ENCODE measurements at regions not wholly inside any gene's neighbourhood (a gene's known extent, or its start where the extent isn't known, plus 50 kb on each side); places are given as distances from the start of the nearest gene placed in this dataset.

DNA sequence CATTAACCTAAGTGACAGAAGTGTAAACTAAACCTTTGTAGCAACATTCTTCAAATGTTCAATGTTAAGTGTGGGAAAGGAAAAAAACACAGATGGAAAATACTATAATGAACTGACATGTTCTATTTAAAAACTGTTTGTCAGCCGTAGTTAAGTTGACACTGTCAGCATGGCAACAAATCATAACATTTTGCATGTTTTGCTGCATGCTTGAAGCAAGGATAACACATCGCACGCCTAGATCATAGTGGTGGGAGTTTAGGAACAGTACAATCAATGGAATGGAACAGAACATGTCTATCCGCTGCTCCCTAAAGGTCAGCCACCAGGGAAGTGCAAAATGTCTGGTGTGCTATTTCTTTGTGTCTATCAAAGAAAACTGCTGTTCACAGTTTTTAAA lies 62.5 kb upstream of the ESRRG start:
- Histone ChIP-seq H3K4me1 (ENCODE audit: insufficient read depth, low read length, poor library complexity, severe bottlenecking) (no peaks in the 10 kb centered on the region), H3K4me2 (ENCODE audit: low read depth, low read length, poor library complexity, severe bottlenecking) (no peak overlapping the region), H3K79me2 (ENCODE audit: insufficient read depth, low read length) (no peaks in the 10 kb centered on the region), H4K20me1 (ENCODE audit: insufficient read depth, low read length, poor library complexity, severe bottlenecking) (no peaks in the 10 kb centered on the region), H2AFZ (ENCODE audit: low read length) (no peak overlapping the region), H3K9ac (ENCODE audit: low read depth, low read length, poor library complexity, severe bottlenecking) (no peak overlapping the region), H3K27me3 (ENCODE audit: insufficient read depth, low read length, poor library complexity, severe bottlenecking) (no peaks in the 10 kb centered on the region), H3K4me3 (ENCODE audit: low read length, poor library complexity, severe bottlenecking) (no peak overlapping the region), H3K36me3 (ENCODE audit: insufficient read depth, low read length) (no peaks in the 10 kb centered on the region), H3K9me2 (replicated peaks; ENCODE audit: low read depth, low read length) (no peaks in the 10 kb centered on the region), H3F3A (ENCODE audit: low read depth) (no peaks in the 10 kb centered on the region), H3K9me3 (ENCODE audit: insufficient read depth, low read depth, low read length) (no peaks in the 10 kb centered on the region)
- TF ChIP-seq, protein P1, sequence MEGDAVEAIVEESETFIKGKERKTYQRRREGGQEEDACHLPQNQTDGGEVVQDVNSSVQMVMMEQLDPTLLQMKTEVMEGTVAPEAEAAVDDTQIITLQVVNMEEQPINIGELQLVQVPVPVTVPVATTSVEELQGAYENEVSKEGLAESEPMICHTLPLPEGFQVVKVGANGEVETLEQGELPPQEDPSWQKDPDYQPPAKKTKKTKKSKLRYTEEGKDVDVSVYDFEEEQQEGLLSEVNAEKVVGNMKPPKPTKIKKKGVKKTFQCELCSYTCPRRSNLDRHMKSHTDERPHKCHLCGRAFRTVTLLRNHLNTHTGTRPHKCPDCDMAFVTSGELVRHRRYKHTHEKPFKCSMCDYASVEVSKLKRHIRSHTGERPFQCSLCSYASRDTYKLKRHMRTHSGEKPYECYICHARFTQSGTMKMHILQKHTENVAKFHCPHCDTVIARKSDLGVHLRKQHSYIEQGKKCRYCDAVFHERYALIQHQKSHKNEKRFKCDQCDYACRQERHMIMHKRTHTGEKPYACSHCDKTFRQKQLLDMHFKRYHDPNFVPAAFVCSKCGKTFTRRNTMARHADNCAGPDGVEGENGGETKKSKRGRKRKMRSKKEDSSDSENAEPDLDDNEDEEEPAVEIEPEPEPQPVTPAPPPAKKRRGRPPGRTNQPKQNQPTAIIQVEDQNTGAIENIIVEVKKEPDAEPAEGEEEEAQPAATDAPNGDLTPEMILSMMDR (conservative IDR thresholded peaks at IDR 0.05; ENCODE audit: low read length) = no peak
- TF ChIP-seq EZH2phosphoT487 (IDR thresholded peaks at IDR 0.05; ENCODE audit: borderline replicate concordance) = no peak

DNA sequence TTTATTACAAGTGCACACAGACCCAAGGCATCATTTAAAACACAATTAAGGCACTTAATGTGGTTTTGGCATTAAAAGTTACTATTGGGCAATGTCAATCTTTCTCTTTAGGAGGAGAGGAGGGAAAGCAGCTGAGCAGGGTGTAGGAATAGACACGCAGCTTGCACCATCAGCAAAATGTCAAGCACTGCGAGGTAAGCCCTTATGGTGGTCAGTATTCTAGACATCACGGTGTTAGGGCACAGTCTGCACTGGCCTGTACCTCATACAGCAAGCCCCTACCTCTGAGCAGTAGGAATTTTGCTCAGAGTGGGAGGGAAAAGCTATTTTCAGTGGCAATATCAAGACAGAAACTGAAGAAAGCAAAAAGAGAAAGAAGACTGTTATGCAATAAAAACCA lies 62.0 kb upstream of the ESRRG start:
- no peak for TF ChIP-seq EZH2phosphoT487 (IDR thresholded peaks at IDR 0.05; ENCODE audit: borderline replicate concordance)
- TF ChIP-seq, protein P1 (conservative IDR thresholded peaks at IDR 0.05; ENCODE audit: low read length) = no peak
- no peak overlapping the region for H3K9ac ChIP-seq (ENCODE audit: low read depth, low read length, poor library complexity, severe bottlenecking)
- no peaks in the 10 kb centered on the region for H4K20me1 ChIP-seq (ENCODE audit: insufficient read depth, low read length, poor library complexity, severe bottlenecking)
- no peaks in the 10 kb centered on the region for H3K27me3 ChIP-seq (ENCODE audit: insufficient read depth, low read length, poor library complexity, severe bottlenecking)
- no peak overlapping the region for H2AFZ ChIP-seq (ENCODE audit: low read length)
- no peaks in the 10 kb centered on the region for H3K9me2 ChIP-seq (replicated peaks; ENCODE audit: low read depth, low read length)
- H3K9me3 ChIP-seq (ENCODE audit: insufficient read depth, low read depth, low read length) = no peaks in the 10 kb centered on the region
- no peaks in the 10 kb centered on the region for H3K36me3 ChIP-seq (ENCODE audit: insufficient read depth, low read length)
- H3K4me2 ChIP-seq (ENCODE audit: low read depth, low read length, poor library complexity, severe bottlenecking) = no peak overlapping the region
- no peak overlapping the region for H3K4me3 ChIP-seq (ENCODE audit: low read length, poor library complexity, severe bottlenecking)
- H3K4me1 ChIP-seq (ENCODE audit: insufficient read depth, low read length, poor library complexity, severe bottlenecking) = no peaks in the 10 kb centered on the region
- H3F3A ChIP-seq (ENCODE audit: low read depth) = no peaks in the 10 kb centered on the region
- H3K79me2 ChIP-seq (ENCODE audit: insufficient read depth, low read length) = no peaks in the 10 kb centered on the region

DNA sequence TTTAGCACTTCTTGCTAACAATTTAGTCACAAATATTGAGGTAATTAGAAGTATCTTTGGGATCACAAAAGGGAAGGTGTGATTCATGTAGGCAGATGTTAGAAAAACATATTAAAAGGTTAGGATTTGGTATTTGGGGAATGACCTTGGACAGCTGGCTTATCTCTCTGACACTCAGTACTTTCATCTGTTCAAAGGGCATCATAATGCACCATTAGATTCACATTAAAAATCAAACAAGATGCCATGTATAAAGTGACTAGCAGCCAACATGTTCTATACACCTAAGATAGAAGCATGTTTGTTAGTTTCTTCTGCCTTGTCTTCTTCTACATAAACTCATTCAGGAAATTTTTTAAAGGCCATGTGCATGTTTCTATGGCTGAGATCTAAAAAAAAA lies 56.5 kb upstream of the ESRRG start:
- Histone ChIP-seq H3K4me2 (ENCODE audit: low read depth, low read length, poor library complexity, severe bottlenecking) (no peak overlapping the region), H3K9ac (ENCODE audit: low read depth, low read length, poor library complexity, severe bottlenecking) (no peak overlapping the region), H3K4me1 (ENCODE audit: insufficient read depth, low read length, poor library complexity, severe bottlenecking) (no peaks in the 10 kb centered on the region), H3K27me3 (ENCODE audit: insufficient read depth, low read length, poor library complexity, severe bottlenecking) (no peaks in the 10 kb centered on the region), H3K36me3 (ENCODE audit: insufficient read depth, low read length) (no peaks in the 10 kb centered on the region), H3F3A (ENCODE audit: low read depth) (no peaks in the 10 kb centered on the region), H2AFZ (ENCODE audit: low read length) (no peak overlapping the region), H3K4me3 (ENCODE audit: low read length, poor library complexity, severe bottlenecking) (no peak overlapping the region), H3K79me2 (ENCODE audit: insufficient read depth, low read length) (no peaks in the 10 kb centered on the region), H3K9me2 (replicated peaks; ENCODE audit: low read depth, low read length) (no peaks in the 10 kb centered on the region), H3K9me3 (ENCODE audit: insufficient read depth, low read depth, low read length) (no peaks in the 10 kb centered on the region), H4K20me1 (ENCODE audit: insufficient read depth, low read length, poor library complexity, severe bottlenecking) (no peaks in the 10 kb centered on the region)
- TF ChIP-seq EZH2phosphoT487 (IDR thresholded peaks at IDR 0.05; ENCODE audit: borderline replicate concordance) = no peak
- TF ChIP-seq, protein P1 (conservative IDR thresholded peaks at IDR 0.05; ENCODE audit: low read length) = no peak

Measured in Loucy (cell line).